HG03139 (cell line): ENCODE measurements at regions not wholly inside any gene's neighbourhood (a gene's known extent, or its start where the extent isn't known, plus 50 kb on each side); places are given as distances from the start of the nearest gene placed in this dataset.

Source experiments
- ATAC-seq: cut with Tn5 transposase; IDR thresholded peaks from one replicate; pipeline ENCODE4 v1.9.1; 2021; ENCODE audit not compliant: unreplicated experiment

- ATAC-seq: no peak
These were observed 252.6 kb downstream of the RHOU start for GRCh38 chr1:228987736-228988506.

- no peak for ATAC-seq
These were observed 253.4 kb downstream of the RHOU start for GRCh38 chr1:228988664-228989063.

- no peak for ATAC-seq
These were observed 253.9 kb downstream of the RHOU start for GRCh38 chr1:228989176-228989575.

GRCh38 chr1:228989676-228989991 lies 254.4 kb downstream of the RHOU start:
- ATAC-seq: no peak

DNA sequence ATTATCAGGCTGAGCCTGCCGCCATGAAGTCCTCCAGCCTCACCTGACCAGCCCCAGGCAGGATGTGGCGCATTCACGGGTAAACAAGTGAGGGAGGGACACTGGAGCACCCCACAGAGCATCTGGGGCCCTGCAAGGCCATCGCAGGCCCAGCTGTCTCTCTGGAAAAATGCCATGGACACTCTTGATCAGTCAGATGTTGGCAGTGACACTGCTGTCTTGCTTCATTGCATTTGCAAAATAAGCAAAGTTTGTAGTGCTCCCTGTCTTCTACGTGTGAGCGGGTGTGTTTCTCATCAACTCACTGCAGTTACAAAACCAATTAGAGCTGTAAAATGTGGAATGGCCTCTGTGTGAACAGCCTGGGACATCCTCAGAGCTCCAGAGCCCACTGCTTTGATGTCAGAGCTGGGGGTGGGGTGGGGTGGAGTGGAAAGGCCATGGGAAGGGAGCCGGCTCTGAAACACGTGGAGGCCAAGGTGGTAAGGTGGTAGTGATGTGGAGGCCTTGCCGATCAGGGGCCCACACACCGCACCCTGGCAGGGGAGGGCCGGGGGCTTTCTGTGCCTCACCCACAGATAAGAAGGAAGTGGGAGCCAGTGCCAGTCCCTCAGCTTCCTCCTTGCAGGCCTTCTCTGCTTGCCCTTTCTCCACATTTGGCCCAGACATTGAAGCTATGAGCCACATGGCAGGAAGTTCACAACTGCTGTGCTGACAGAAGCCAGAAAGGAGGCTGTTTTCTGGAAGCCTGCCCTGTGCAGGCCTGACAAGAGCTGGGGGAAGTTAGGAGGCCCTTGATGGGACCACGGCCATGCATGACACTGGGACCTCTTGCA lies 254.9 kb downstream of the RHOU start:
- no peak for ATAC-seq

GRCh38 chr1:228990906-228991569 lies 255.8 kb downstream of the RHOU start:
- ATAC-seq: no peak

GRCh38 chr1:228992044-228992443 lies 256.8 kb downstream of the RHOU start:
- no peak for ATAC-seq

GRCh38 chr1:228992907-228993535 lies 257.7 kb downstream of the RHOU start:
- no peak for ATAC-seq

GRCh38 chr1:228994676-228995594 lies 259.7 kb downstream of the RHOU start:
- ATAC-seq: no peak

DNA sequence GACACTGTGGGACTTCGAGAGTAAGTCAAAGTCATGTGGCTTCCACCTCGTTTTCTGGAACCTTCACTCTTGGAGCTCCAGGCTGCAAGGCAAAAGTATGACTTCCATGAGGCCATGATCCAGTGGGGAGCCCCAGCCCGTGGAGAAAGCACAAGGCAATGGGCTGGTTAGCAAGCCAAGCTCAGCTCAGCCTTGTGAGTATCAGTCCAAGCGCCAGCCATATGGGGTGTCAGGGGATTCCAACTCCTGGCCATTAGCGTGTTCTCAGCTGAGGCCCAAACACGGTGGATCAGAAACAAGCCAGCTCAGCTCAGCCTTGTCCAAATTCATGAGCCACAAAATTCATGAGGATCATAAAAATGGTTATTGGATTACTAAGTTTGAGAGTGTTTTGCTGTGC lies 261.0 kb downstream of the RHOU start:
- no peak for ATAC-seq

GRCh38 chr1:228997721-228998144 lies 262.5 kb downstream of the RHOU start:
- no peak for ATAC-seq

- ATAC-seq: no peak
These were observed 262.9 kb downstream of the RHOU start for GRCh38 chr1:228998179-228998578.

- ATAC-seq: no peak
These were observed 264.3 kb downstream of the RHOU start for GRCh38 chr1:228999446-229000170.

DNA sequence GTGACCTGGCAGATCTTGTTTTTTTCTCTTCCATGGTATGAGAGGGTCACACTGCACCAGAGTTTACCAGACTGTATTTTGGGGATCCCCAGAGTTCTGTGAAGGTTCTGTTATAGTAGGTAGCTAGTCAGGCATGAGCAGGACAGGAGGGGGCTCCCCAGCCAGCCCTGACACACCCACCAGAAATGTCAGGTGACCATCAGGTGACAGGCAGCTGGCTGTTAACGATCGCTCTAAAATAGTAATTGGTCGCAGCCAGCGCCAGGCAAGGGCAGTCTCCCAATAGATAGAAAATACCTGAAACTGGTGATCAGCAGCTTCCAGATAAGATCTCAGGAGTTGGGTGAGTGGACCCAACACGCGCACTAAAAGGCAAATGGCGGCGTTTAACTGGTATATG lies 264.9 kb downstream of the RHOU start:
- ATAC-seq: no peak

DNA sequence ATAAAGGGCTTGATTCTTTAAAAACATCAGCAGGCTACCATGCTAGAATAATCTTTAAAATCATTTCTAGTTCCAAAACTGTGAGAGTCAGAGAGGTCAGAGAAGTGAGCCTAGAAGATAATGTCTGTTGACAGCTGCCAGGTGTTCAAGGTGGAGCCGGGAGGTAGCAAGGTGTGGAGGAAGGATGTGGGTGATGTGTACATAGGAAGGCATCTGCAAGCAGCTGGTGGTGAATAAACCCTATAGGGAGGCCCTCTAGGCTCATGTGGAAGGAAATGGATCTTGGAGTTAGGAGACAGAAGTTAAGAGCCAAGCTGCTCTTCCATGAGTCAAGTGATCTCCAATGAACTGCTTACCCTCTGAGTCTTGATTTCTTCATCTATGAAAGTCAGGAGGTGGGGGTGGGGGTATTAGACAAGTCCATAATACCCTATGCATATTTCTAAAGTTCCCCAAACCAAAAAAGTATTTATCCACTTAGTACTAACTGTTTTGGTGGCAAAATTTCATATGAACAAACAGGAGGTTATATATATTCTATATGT lies 266.3 kb downstream of the RHOU start:
- no peak for ATAC-seq

- no peak for ATAC-seq
These were observed 266.8 kb downstream of the RHOU start for GRCh38 chr1:229002037-229002436.

DNA sequence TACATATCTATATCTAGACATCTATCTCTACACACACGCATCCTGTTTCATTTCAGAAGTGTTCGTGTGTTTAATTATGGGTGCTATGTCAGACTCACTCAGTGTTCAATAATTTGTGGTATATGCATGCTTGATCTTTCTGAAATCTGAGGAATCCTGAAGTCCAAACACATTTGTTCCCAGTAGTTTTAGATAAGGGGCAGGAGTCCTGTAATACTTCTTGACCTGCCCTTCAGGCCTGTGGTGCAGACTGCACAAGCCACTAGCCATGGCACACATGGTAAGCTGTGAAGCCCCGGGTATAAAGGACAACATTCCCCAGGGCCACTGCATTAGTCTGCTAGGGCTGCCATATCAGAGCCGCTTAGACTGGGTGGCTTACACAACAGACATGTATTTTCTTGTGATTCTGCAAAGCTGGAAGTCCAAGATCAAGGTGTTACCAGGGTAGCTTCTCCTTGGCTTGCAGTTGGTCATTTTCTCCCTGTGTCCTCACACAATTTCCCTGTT lies 267.2 kb downstream of the RHOU start:
- ATAC-seq: no peak

DNA sequence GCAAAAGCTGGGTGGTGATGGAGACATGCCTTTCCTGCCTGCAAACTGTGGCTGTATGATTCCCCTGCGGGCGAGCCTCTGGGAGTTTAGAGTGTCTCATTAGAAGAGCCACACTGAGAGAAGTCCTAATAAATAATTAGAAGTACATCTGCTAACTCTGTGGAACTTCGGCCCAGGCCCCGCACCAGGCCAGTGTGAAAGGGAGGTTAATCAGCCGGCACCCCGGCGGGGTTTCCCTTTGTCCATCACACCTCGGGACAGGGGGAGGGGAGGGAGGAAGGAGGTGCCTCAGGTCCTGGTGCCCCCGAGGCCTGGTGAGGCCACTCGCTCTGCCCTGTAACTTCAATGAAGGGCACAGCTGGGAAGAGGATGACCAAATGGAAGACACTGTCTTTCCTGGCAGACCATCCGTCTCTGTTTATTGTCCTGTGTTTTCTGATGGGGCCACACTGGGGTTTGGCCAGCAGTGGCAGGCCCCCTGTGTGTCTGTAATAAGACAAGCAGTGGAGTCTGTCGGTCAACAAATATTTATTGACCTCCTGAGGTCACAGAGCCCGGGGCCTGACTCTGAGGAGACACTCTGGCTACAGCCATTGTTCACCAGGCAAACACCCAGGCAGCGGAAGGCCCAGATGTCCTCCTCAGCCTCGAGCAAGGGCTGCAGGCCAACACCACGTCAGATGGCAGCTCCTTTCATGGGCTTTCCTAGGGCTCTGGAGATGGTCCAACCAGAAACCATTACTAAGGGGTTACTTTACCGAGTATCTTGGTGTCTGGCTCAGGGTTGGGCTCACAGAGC lies 267.5 kb upstream of the RAB4A start:
- ATAC-seq: no peak
